Activated CD8-positive, alpha-beta memory T cell treated with anti-CD3 and anti-CD28 coated beads, Interleukin-2, amount 10 ng/mL, durations not matched to agents 7 days and 5 days (primary cell): ENCODE measurements at regions not wholly inside any gene's neighbourhood (a gene's known extent, or its start where the extent isn't known, plus 50 kb on each side); places are given as distances from the start of the nearest gene placed in this dataset.
"Not testable (repeated sequence)": the region's sequence is repeated elsewhere in the genome, so short reads cannot be mapped to it uniquely, and the experiment has no call there.

Source experiments
- ATAC-seq: fragments of 150-1000 bp; cut with Tn5 transposase; one replicate; pipeline ENCODE4 v1.10.0; 2021; ENCODE audit warnings: moderate library complexity
- CTCF ChIA-PET: fragments of 350-600 bp; sonication (Branson Sonifier 250); formaldehyde crosslinking; loops from one replicate; lab custom pipeline; 2021; ENCODE audit warnings: antibody characterized with exemption; lab: Charles Lee
- DNase-seq: peaks from one replicate; pipeline ENCODE4 v3.0.0-alpha.2; 2020
- H3K27ac Mint-ChIP-seq: one replicate; pipeline ENCODE4 v1.8.0; 2021; ENCODE audit warnings: mild to moderate bottlenecking, mixed read lengths
- H3K27me3 Mint-ChIP-seq: one replicate; pipeline ENCODE4 v1.8.0; 2021; ENCODE audit warnings: mixed read lengths
- H3K36me3 Mint-ChIP-seq: one replicate; pipeline ENCODE4 v1.8.0; 2021; ENCODE audit warnings: mild to moderate bottlenecking, mixed read lengths
- H3K4me1 Mint-ChIP-seq: one replicate; pipeline ENCODE4 v1.8.0; 2021; ENCODE audit warnings: mixed read lengths
- H3K4me3 Mint-ChIP-seq: one replicate; pipeline ENCODE4 v1.8.0; 2021; ENCODE audit warnings: mild to moderate bottlenecking, moderate library complexity, mixed read lengths
- H3K9me3 Mint-ChIP-seq: one replicate; pipeline ENCODE4 v1.8.0; 2022; ENCODE audit warnings: low read depth, mixed read lengths

- H3K4me1 Mint-ChIP-seq, H3K27me3 Mint-ChIP-seq, H3K4me3 Mint-ChIP-seq, CTCF ChIA-PET, DNase-seq, H3K9me3 Mint-ChIP-seq, H3K36me3 Mint-ChIP-seq, ATAC-seq, H3K27ac Mint-ChIP-seq: not testable (repeated sequence)
These were observed 1205.6 kb downstream of the DIAPH3 start for GRCh38 chr13:58958097-58958496.

GRCh38 chr13:58960888-58961287 lies 1202.8 kb downstream of the DIAPH3 start:
- DNase-seq = no peak
- no peak overlapping the region for H3K4me3 Mint-ChIP-seq
- ATAC-seq = no peak
- H3K4me1 Mint-ChIP-seq = no peaks in the 10 kb centered on the region
- CTCF ChIA-PET = no interaction called here
- H3K27ac Mint-ChIP-seq = no peak overlapping the region
- no peaks in the 10 kb centered on the region for H3K36me3 Mint-ChIP-seq
- H3K27me3 Mint-ChIP-seq = no peaks in the 10 kb centered on the region
- no peaks in the 10 kb centered on the region for H3K9me3 Mint-ChIP-seq

- ATAC-seq (no peak), DNase-seq (no peak)
- Mint-ChIP-seq H3K27ac (no peak overlapping the region), H3K4me3 (no peak overlapping the region), H3K27me3 (no peaks in the 10 kb centered on the region), H3K4me1 (no peaks in the 10 kb centered on the region), H3K9me3 (peaks cover under 1% of the 10 kb centered on the region), H3K36me3 (no peaks in the 10 kb centered on the region)
- CTCF ChIA-PET = no interaction called here
These were observed 1200.4 kb downstream of the DIAPH3 start for GRCh38 chr13:58963321-58963720.

- DNase-seq = no peak
- Mint-ChIP-seq H3K36me3 (no peaks in the 10 kb centered on the region), H3K27me3 (no peaks in the 10 kb centered on the region), H3K27ac (no peak overlapping the region), H3K4me1 (no peaks in the 10 kb centered on the region), H3K4me3 (no peak overlapping the region), H3K9me3 (peaks cover 2% of the 10 kb centered on the region)
- CTCF ChIA-PET = no interaction called here
- ATAC-seq = no peak
These were observed 1199.7 kb downstream of the DIAPH3 start for GRCh38 chr13:58964048-58964447.

GRCh38 chr13:58977085-58977484 lies 1186.6 kb downstream of the DIAPH3 start:
- Mint-ChIP-seq H3K27ac (no peak overlapping the region), H3K27me3 (no peaks in the 10 kb centered on the region), H3K9me3 (peaks cover 4% of the 10 kb centered on the region), H3K4me1 (no peaks in the 10 kb centered on the region), H3K36me3 (no peaks in the 10 kb centered on the region), H3K4me3 (no peak overlapping the region)
- CTCF ChIA-PET = no interaction called here
- no peak for ATAC-seq
- no peak for DNase-seq

- DNase-seq (no peak), ATAC-seq (no peak)
- no peak overlapping the region for H3K27ac Mint-ChIP-seq
- peaks cover 7% of the 10 kb centered on the region for H3K9me3 Mint-ChIP-seq
- no peaks in the 10 kb centered on the region for H3K4me1 Mint-ChIP-seq
- CTCF ChIA-PET = no interaction called here
- H3K36me3 Mint-ChIP-seq = no peaks in the 10 kb centered on the region
- H3K4me3 Mint-ChIP-seq = no peak overlapping the region
- no peaks in the 10 kb centered on the region for H3K27me3 Mint-ChIP-seq
These were observed 1185.4 kb downstream of the DIAPH3 start for GRCh38 chr13:58978331-58978730.

GRCh38 chr13:58979851-58980250 lies 1183.9 kb downstream of the DIAPH3 start:
- H3K36me3 Mint-ChIP-seq = no peaks in the 10 kb centered on the region
- H3K27me3 Mint-ChIP-seq = no peaks in the 10 kb centered on the region

GRCh38 chr13:58985845-58986244 lies 1177.9 kb downstream of the DIAPH3 start:
- Mint-ChIP-seq H3K9me3 (peaks cover 10% of the 10 kb centered on the region), H3K27me3 (no peaks in the 10 kb centered on the region), H3K27ac (no peak overlapping the region), H3K4me3 (no peak overlapping the region), H3K4me1 (no peaks in the 10 kb centered on the region), H3K36me3 (no peaks in the 10 kb centered on the region)
- ATAC-seq (no peak), DNase-seq (no peak)
- CTCF ChIA-PET = no interaction called here

More at GRCh38 chr13:58979851-58980250, 1183.9 kb downstream of the DIAPH3 start:
- CTCF ChIA-PET = no interaction called here
- Mint-ChIP-seq H3K4me3 (no peak overlapping the region), H3K9me3 (peaks cover 10% of the 10 kb centered on the region), H3K4me1 (no peaks in the 10 kb centered on the region), H3K27ac (no peak overlapping the region)
- DNase-seq = no peak
- no peak for ATAC-seq

GRCh38 chr13:58989556-58989955 lies 1174.2 kb downstream of the DIAPH3 start:
- Mint-ChIP-seq H3K4me1 (no peaks in the 10 kb centered on the region), H3K27me3 (no peaks in the 10 kb centered on the region), H3K27ac (no peak overlapping the region), H3K36me3 (no peaks in the 10 kb centered on the region), H3K9me3 (peaks cover 10% of the 10 kb centered on the region), H3K4me3 (no peak overlapping the region)
- ATAC-seq = no peak
- CTCF ChIA-PET = no interaction called here
- DNase-seq = no peak

- H3K27ac Mint-ChIP-seq = no peak overlapping the region
- H3K27me3 Mint-ChIP-seq = no peaks in the 10 kb centered on the region
- H3K36me3 Mint-ChIP-seq = no peaks in the 10 kb centered on the region
- CTCF ChIA-PET = no interaction called here
- H3K9me3 Mint-ChIP-seq = peaks cover 4% of the 10 kb centered on the region
- DNase-seq (no peak), ATAC-seq (no peak)
- H3K4me3 Mint-ChIP-seq = no peak overlapping the region
- no peaks in the 10 kb centered on the region for H3K4me1 Mint-ChIP-seq
These were observed 1171.8 kb downstream of the DIAPH3 start for GRCh38 chr13:58991826-58992477.

GRCh38 chr13:58992478-58993042 lies 1171.2 kb downstream of the DIAPH3 start:
- CTCF ChIA-PET = no interaction called here
- Mint-ChIP-seq H3K27ac (no peak overlapping the region), H3K36me3 (no peaks in the 10 kb centered on the region), H3K9me3 (peaks cover 4% of the 10 kb centered on the region), H3K4me3 (no peak overlapping the region), H3K27me3 (no peaks in the 10 kb centered on the region), H3K4me1 (no peaks in the 10 kb centered on the region)
- DNase-seq (no peak), ATAC-seq (no peak)

GRCh38 chr13:58994077-58994476 lies 1169.7 kb downstream of the DIAPH3 start:
- CTCF ChIA-PET = no interaction called here
- DNase-seq (no peak), ATAC-seq (no peak)
- no peaks in the 10 kb centered on the region for H3K36me3 Mint-ChIP-seq
- no peaks in the 10 kb centered on the region for H3K4me1 Mint-ChIP-seq
- no peak overlapping the region for H3K4me3 Mint-ChIP-seq
- H3K27ac Mint-ChIP-seq = no peak overlapping the region
- no peaks in the 10 kb centered on the region for H3K27me3 Mint-ChIP-seq
- H3K9me3 Mint-ChIP-seq = peaks cover 4% of the 10 kb centered on the region

GRCh38 chr13:58994777-58995176 lies 1169.0 kb downstream of the DIAPH3 start:
- ATAC-seq (no peak), DNase-seq (no peak)
- Mint-ChIP-seq H3K4me3 (no peak overlapping the region), H3K27me3 (no peaks in the 10 kb centered on the region), H3K9me3 (peaks cover 4% of the 10 kb centered on the region), H3K36me3 (no peaks in the 10 kb centered on the region), H3K4me1 (no peaks in the 10 kb centered on the region), H3K27ac (no peak overlapping the region)
- CTCF ChIA-PET = no interaction called here

GRCh38 chr13:58998716-58999115 lies 1165.0 kb downstream of the DIAPH3 start:
- Mint-ChIP-seq H3K4me3 (no peak overlapping the region), H3K27ac (no peak overlapping the region), H3K27me3 (no peaks in the 10 kb centered on the region), H3K4me1 (no peaks in the 10 kb centered on the region), H3K9me3 (peaks cover 2% of the 10 kb centered on the region), H3K36me3 (no peaks in the 10 kb centered on the region)
- ATAC-seq = no peak
- DNase-seq = no peak
- CTCF ChIA-PET = no interaction called here
